DND-41 (cell line): ENCODE measurements at regions not wholly inside any gene's neighbourhood (a gene's known extent, or its start where the extent isn't known, plus 50 kb on each side); places are given as distances from the start of the nearest gene placed in this dataset.

Experiments used
- ATAC-seq: fragments of 200-7000 bp; cut with Tn5 transposase; 3 replicates; pipeline ENCODE4 v1.9.1; 2021; ENCODE audit warnings: low read depth; ENCODE audit not compliant: insufficient read depth
- DNase-seq: peaks from one replicate; pipeline ENCODE4 v3.0.0-alpha.2; 2020
- H2AFZ ChIP-seq: 2 replicates; pipeline ENCODE4 v1.6.0; 2012; ENCODE audit warnings: low read depth, low read length
- H3K27ac ChIP-seq: 2 replicates; pipeline ENCODE4 v1.5.1; 2012; ENCODE audit warnings: low read length, inconsistent platforms
- H3K27me3 ChIP-seq: fragments of 200-600 bp; sonication (generic); 2 replicates; pipeline ENCODE4 v1.6.0; 2012; ENCODE audit warnings: low read length, mild to moderate bottlenecking, inconsistent platforms; ENCODE audit not compliant: insufficient read depth, poor library complexity
- H3K36me3 ChIP-seq: 2 replicates; pipeline ENCODE4 v1.5.1; 2012; ENCODE audit warnings: low read length, inconsistent platforms; ENCODE audit not compliant: insufficient read depth
- H3K4me1 ChIP-seq: 2 replicates; pipeline ENCODE4 v1.5.1; 2012; ENCODE audit warnings: mild to moderate bottlenecking, low read length; ENCODE audit not compliant: insufficient read depth
- H3K4me2 ChIP-seq: 2 replicates; pipeline ENCODE4 v1.6.0; 2012; ENCODE audit warnings: mild to moderate bottlenecking, moderate library complexity, low read length, inconsistent platforms; ENCODE audit not compliant: insufficient read depth
- H3K4me3 ChIP-seq, 2 experiments: fragments of 200-600 bp in 1 of 2; shearing (Covaris generic) in 1 of 2; 2 replicates each; pipeline ENCODE4 v1.5.1; 2012 to 2016; ENCODE audit warnings: inconsistent platforms in 2 of 2, low read length in 2 of 2, mild to moderate bottlenecking in 2 of 2, low read depth in 1 of 2, moderate library complexity in 1 of 2
- H3K79me2 ChIP-seq: 2 replicates; pipeline ENCODE4 v1.6.0; 2012; ENCODE audit warnings: low read length, inconsistent platforms; ENCODE audit not compliant: insufficient read depth
- H3K9ac ChIP-seq: 2 replicates; pipeline ENCODE4 v1.6.0; 2012; ENCODE audit warnings: low read depth, mild to moderate bottlenecking, inconsistent platforms, low read length, moderate library complexity
- H3K9me3 ChIP-seq: 2 replicates; pipeline ENCODE4 v1.5.1; 2012; ENCODE audit warnings: low read length, moderate library complexity, mild to moderate bottlenecking, inconsistent platforms; ENCODE audit not compliant: insufficient read depth, severe bottlenecking
- H4K20me1 ChIP-seq: 2 replicates; pipeline ENCODE4 v1.6.0; 2012; ENCODE audit warnings: low read length; ENCODE audit not compliant: insufficient read depth
- CTCF ChIP-seq: IDR thresholded peaks from 2 replicates; pipeline ENCODE4 v1.5.1; 2012; ENCODE audit warnings: borderline replicate concordance, low read length, moderate library complexity, mild to moderate bottlenecking; ENCODE audit not compliant: poor library complexity, severe bottlenecking; ENCODE audit errors: extremely low read depth
- EZH2 ChIP-seq: IDR thresholded peaks from 3 replicates; pipeline ENCODE4 v1.6.1; 2012; ENCODE audit warnings: borderline replicate concordance, low read depth, mild to moderate bottlenecking, moderate library complexity, low read length, inconsistent platforms; ENCODE audit not compliant: severe bottlenecking

- Histone ChIP-seq H3K36me3 (no peaks in the 10 kb centered on the region), H3K9ac (no peak overlapping the region), H3K4me3 (no peak overlapping the region), H3K79me2 (no peaks in the 10 kb centered on the region), H3K4me1 (no peaks in the 10 kb centered on the region), H2AFZ (no peak overlapping the region), H3K4me2 (no peak overlapping the region), H3K27me3 (no peaks in the 10 kb centered on the region), H3K9me3 (no peaks in the 10 kb centered on the region), H3K27ac (no peak overlapping the region), H4K20me1 (no peaks in the 10 kb centered on the region)
- ATAC-seq (no peak), DNase-seq (no peak)
- TF ChIP-seq CTCF = no peak
- no peak for TF ChIP-seq EZH2
Measured at GRCh38 chr9:18023332-18023731, 444.5 kb downstream of the SH3GL2 start.

- Histone ChIP-seq H3K36me3 (no peaks in the 10 kb centered on the region), H4K20me1 (no peaks in the 10 kb centered on the region), H3K9me3 (no peaks in the 10 kb centered on the region), H3K4me2 (no peak overlapping the region), H3K4me3 (no peak overlapping the region), H3K9ac (no peak overlapping the region), H2AFZ (no peak overlapping the region), H3K79me2 (no peaks in the 10 kb centered on the region), H3K27ac (no peak overlapping the region), H3K4me1 (no peaks in the 10 kb centered on the region), H3K27me3 (no peaks in the 10 kb centered on the region)
- no peak for ATAC-seq
- TF ChIP-seq CTCF = no peak
- no peak for TF ChIP-seq EZH2
- no peak for DNase-seq
Measured at GRCh38 chr9:18032636-18033035, 441.3 kb upstream of the ADAMTSL1 start.

- no peak for TF ChIP-seq CTCF
- TF ChIP-seq EZH2 = no peak
- Histone ChIP-seq H3K9me3 (no peaks in the 10 kb centered on the region), H3K36me3 (no peaks in the 10 kb centered on the region), H3K27me3 (no peaks in the 10 kb centered on the region), H3K27ac (no peak overlapping the region), H3K4me1 (no peaks in the 10 kb centered on the region), H2AFZ (no peak overlapping the region), H3K79me2 (no peaks in the 10 kb centered on the region), H3K4me3 (no peak overlapping the region), H3K9ac (no peak overlapping the region), H4K20me1 (no peaks in the 10 kb centered on the region), H3K4me2 (no peak overlapping the region)
- DNase-seq (no peak), ATAC-seq (no peak)
Measured at GRCh38 chr9:18036422-18037187, 437.3 kb upstream of the ADAMTSL1 start.

GRCh38 chr9:18037981-18038380 is 436.0 kb upstream of the ADAMTSL1 start:
- H3K27ac ChIP-seq = no peak overlapping the region
- no peaks in the 10 kb centered on the region for H3K9me3 ChIP-seq
- no peak overlapping the region for H3K9ac ChIP-seq
- no peak overlapping the region for H2AFZ ChIP-seq
- ATAC-seq (no peak), DNase-seq (no peak)
- TF ChIP-seq CTCF = no peak
- TF ChIP-seq EZH2 = no peak
- H3K4me3 ChIP-seq = no peak overlapping the region
- no peaks in the 10 kb centered on the region for H3K36me3 ChIP-seq
- no peaks in the 10 kb centered on the region for H3K4me1 ChIP-seq
- no peaks in the 10 kb centered on the region for H3K27me3 ChIP-seq
- H4K20me1 ChIP-seq = no peaks in the 10 kb centered on the region
- H3K79me2 ChIP-seq = no peaks in the 10 kb centered on the region
- H3K4me2 ChIP-seq = no peak overlapping the region
